ENCODE measurements at regions not wholly inside any gene's neighbourhood (a gene's known extent, or its start where the extent isn't known, plus 50 kb on each side); places are given as distances from the start of the nearest gene placed in this dataset.

- no peak for TF ChIP-seq CTCF (conservative IDR thresholded peaks at IDR 0.05)
- H3K27ac ChIP-seq = no peak overlapping the region
These were observed 937.4 kb upstream of the TMPRSS15 start for GRCh38 chr21:19340954-19341353.

- no peak overlapping the region for H3K27ac ChIP-seq
- no peak for TF ChIP-seq CTCF (conservative IDR thresholded peaks at IDR 0.05)
These were observed 940.1 kb upstream of the TMPRSS15 start for GRCh38 chr21:19343711-19344110.

- TF ChIP-seq CTCF (conservative IDR thresholded peaks at IDR 0.05) = no peak
- H3K27ac ChIP-seq = no peak overlapping the region
These were observed 946.7 kb upstream of the TMPRSS15 start for GRCh38 chr21:19350286-19350685.

GRCh38 chr21:19353256-19353655 is 949.7 kb upstream of the TMPRSS15 start:
- TF ChIP-seq CTCF (conservative IDR thresholded peaks at IDR 0.05) = no peak
- no peak overlapping the region for H3K27ac ChIP-seq

GRCh38 chr21:19368944-19369343 is 965.4 kb upstream of the TMPRSS15 start:
- no peak for TF ChIP-seq CTCF (conservative IDR thresholded peaks at IDR 0.05)
- no peak overlapping the region for H3K27ac ChIP-seq

GRCh38 chr21:19392390-19392789 is 988.8 kb upstream of the TMPRSS15 start:
- no peak for TF ChIP-seq CTCF (conservative IDR thresholded peaks at IDR 0.05)
- H3K27ac ChIP-seq = no peak overlapping the region

GRCh38 chr21:19400223-19400770 is 996.7 kb upstream of the TMPRSS15 start:
- no peak for TF ChIP-seq CTCF (conservative IDR thresholded peaks at IDR 0.05)
- H3K27ac ChIP-seq = no peak overlapping the region

All from VCaP (cell line).